Endothelial cell (in vitro differentiated cells): ENCODE measurements at regions not wholly inside any gene's neighbourhood (a gene's known extent, or its start where the extent isn't known, plus 50 kb on each side); places are given as distances from the start of the nearest gene placed in this dataset.

Source experiments
- DNase-seq: peaks from one replicate; pipeline ENCODE4 v3.0.0; 2021; ENCODE audit warnings: low spot score
- H3K27ac Mint-ChIP-seq: one replicate; pipeline ENCODE4 v1.8.0; 2021; ENCODE audit warnings: mixed read lengths, inconsistent platforms; ENCODE audit not compliant: unreplicated experiment
- H3K27me3 Mint-ChIP-seq: one replicate; pipeline ENCODE4 v1.8.0; 2021; ENCODE audit warnings: mild to moderate bottlenecking, moderate library complexity, mixed read lengths, inconsistent platforms; ENCODE audit not compliant: unreplicated experiment
- H3K36me3 Mint-ChIP-seq: one replicate; pipeline ENCODE4 v1.8.0; 2021; ENCODE audit warnings: mild to moderate bottlenecking, low read depth, mixed read lengths, inconsistent platforms; ENCODE audit not compliant: unreplicated experiment
- H3K4me1 Mint-ChIP-seq: one replicate; pipeline ENCODE4 v1.8.0; 2021; ENCODE audit warnings: mild to moderate bottlenecking, mixed read lengths, inconsistent platforms; ENCODE audit not compliant: unreplicated experiment
- H3K4me3 Mint-ChIP-seq: one replicate; pipeline ENCODE4 v1.8.0; 2021; ENCODE audit warnings: mild to moderate bottlenecking, mixed read lengths, inconsistent platforms; ENCODE audit not compliant: unreplicated experiment
- H3K9me3 Mint-ChIP-seq: one replicate; pipeline ENCODE4 v1.8.0; 2021; ENCODE audit warnings: mixed read lengths, inconsistent platforms; ENCODE audit not compliant: unreplicated experiment
- CTCF ChIP-seq: fragments of 200-600 bp; sonication (generic); IDR thresholded peaks from one replicate; pipeline ENCODE4 v1.5.0; 2021; ENCODE audit warnings: antibody characterized with exemption; ENCODE audit not compliant: unreplicated experiment

DNA sequence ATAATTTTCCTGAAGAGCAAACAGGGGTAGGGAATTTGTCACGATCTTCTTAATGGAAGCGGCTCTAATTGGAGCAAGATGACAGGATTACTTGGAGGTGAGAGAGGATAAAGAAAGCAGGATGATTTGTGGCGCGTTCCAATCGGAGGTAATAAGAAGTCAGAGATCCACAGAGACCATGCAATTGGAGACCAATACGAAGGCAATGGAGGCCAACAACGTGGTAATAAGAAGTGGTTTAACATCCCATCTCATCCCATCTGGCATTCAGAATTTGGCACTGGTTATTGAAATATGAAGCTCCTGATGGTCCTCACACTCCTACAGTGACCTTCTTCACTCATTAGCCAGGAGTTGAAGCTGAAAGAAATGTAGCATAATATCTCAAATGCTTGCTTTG is 130.6 kb downstream of the DLEU7 start:
- Mint-ChIP-seq H3K36me3 (peaks cover 8% of the 10 kb centered on the region), H3K27ac (no peak overlapping the region), H3K9me3 (no peaks in the 10 kb centered on the region), H3K4me3 (no peak overlapping the region), H3K27me3 (no peaks in the 10 kb centered on the region), H3K4me1 (peaks cover 8% of the 10 kb centered on the region)
- no peak for DNase-seq
- no peak for TF ChIP-seq CTCF

- no peaks in the 10 kb centered on the region for H3K27me3 Mint-ChIP-seq
- H3K9me3 Mint-ChIP-seq: no peaks in the 10 kb centered on the region
- DNase-seq: no peak
- no peak overlapping the region for H3K4me3 Mint-ChIP-seq
- no peak overlapping the region for H3K27ac Mint-ChIP-seq
- peaks cover 8% of the 10 kb centered on the region for H3K4me1 Mint-ChIP-seq
- H3K36me3 Mint-ChIP-seq: peaks cover 8% of the 10 kb centered on the region
- no peak for TF ChIP-seq CTCF
These were observed 129.8 kb downstream of the DLEU7 start for GRCh38 chr13:50713523-50714248.

DNA sequence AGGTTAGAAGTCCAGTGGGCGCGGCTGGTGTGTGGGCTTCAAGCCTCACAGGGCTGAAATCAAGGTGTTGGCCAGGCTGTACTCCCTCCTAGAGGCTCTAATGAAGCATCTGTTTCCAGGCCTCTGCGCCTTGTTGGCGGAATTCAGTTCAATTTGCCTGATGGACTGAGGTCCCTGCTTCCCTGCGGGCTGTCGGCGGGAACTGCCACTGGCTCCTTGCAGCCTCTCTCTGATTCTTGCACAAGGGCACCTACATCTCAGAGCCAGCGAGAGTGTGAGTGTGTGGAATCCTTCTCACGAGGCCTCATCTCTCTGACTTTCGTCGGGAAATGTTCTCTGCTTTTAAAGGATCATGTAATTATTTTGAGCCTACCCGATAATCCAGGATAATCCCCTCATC is 128.6 kb downstream of the DLEU7 start:
- H3K4me1 Mint-ChIP-seq: peaks cover 8% of the 10 kb centered on the region
- H3K9me3 Mint-ChIP-seq: no peaks in the 10 kb centered on the region
- TF ChIP-seq CTCF: no peak
- H3K27ac Mint-ChIP-seq: no peak overlapping the region
- no peak overlapping the region for H3K4me3 Mint-ChIP-seq
- no peaks in the 10 kb centered on the region for H3K27me3 Mint-ChIP-seq
- H3K36me3 Mint-ChIP-seq: peaks cover 8% of the 10 kb centered on the region
- DNase-seq: no peak

GRCh38 chr13:50715402-50716146 is 127.9 kb downstream of the DLEU7 start:
- Mint-ChIP-seq H3K4me1 (peaks cover 8% of the 10 kb centered on the region), H3K36me3 (peaks cover 8% of the 10 kb centered on the region), H3K4me3 (no peak overlapping the region), H3K27me3 (no peaks in the 10 kb centered on the region), H3K27ac (no peak overlapping the region), H3K9me3 (no peaks in the 10 kb centered on the region)
- TF ChIP-seq CTCF: no peak
- no peak for DNase-seq
